ENCODE measurements at regions not wholly inside any gene's neighbourhood (a gene's known extent, or its start where the extent isn't known, plus 50 kb on each side); places are given as distances from the start of the nearest gene placed in this dataset.
"Not testable (repeated sequence)": the region's sequence is repeated elsewhere in the genome, so short reads cannot be mapped to it uniquely, and the experiment has no call there.

DNA sequence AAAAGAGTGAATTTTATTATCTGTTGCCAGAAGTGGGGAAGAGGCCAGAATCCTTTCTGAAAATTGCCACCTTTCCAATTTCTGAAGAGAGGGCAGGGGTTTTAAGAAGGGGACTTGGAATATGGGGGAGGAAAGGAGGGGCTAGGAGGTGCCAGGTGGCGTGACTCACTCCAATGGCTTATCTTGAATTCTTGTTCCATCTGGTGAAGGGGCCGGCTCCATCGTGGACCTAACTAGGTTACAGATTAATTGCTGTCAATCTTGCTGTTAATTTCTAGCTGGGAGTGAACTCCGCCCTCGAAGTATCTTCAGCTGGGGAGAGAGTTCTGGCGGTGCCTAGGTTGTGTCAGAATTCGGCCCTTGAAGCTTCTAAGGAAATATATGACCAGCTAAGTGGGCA, 138.7 kb downstream of the YTHDC2 start:
- no peak for DNase-seq

GRCh38 chr5:113654828-113655227, 141.3 kb downstream of the YTHDC2 start:
- no peak for DNase-seq

DNA sequence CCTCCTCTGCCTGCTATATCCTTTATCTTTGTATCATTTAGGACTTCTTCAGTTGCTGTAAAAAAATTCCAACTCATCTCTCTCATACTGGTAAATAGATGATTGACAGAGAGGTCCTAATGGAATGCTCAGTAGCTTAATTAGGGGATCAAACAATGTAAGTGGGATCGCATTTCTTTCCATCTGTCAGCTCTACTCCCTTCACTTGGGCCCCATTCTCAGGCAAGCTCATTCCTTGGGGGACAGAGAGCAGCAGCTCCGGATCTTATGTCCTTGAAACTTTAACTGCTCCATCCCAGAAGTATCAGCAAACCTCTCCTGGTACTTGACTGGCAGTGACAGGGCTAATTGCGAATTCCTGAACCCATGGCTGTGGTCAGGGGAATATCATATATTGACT, 146.7 kb downstream of the YTHDC2 start:
- no peak for DNase-seq

- DNase-seq, result no peak
These were observed 147.3 kb downstream of the YTHDC2 start for GRCh38 chr5:113660706-113661250.

- DNase-seq, result peak in 1 of 4 experiments; percentile 4
These were observed 150.5 kb downstream of the YTHDC2 start for GRCh38 chr5:113663879-113664541.

DNA sequence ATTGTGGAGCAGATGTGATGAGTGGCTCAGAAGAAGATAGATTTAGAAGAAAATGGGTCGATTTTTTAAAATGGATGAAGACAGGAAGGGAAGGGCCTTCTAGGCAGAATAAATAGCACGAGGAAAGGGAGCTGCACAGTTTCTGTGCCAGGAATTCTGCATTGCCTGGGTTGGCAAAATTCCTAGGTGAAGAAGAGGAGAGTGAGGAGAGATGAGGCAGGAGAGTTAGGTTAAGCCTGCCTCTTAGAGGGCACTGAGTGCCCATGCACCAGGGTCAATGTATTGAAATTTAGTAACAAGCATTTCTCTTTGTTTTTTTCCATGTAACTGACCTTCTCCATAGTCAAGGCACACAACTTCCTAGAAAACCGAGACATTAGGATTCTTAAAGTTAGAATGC, 159.5 kb downstream of the YTHDC2 start:
- DNase-seq, result no peak

GRCh38 chr5:113675166-113675565, 161.7 kb downstream of the YTHDC2 start:
- DNase-seq, result no peak

- DNase-seq, result no peak
These were observed 164.7 kb downstream of the YTHDC2 start for GRCh38 chr5:113678202-113678601.

GRCh38 chr5:113678924-113679575, 165.6 kb downstream of the YTHDC2 start:
- DNase-seq, result no peak

DNA sequence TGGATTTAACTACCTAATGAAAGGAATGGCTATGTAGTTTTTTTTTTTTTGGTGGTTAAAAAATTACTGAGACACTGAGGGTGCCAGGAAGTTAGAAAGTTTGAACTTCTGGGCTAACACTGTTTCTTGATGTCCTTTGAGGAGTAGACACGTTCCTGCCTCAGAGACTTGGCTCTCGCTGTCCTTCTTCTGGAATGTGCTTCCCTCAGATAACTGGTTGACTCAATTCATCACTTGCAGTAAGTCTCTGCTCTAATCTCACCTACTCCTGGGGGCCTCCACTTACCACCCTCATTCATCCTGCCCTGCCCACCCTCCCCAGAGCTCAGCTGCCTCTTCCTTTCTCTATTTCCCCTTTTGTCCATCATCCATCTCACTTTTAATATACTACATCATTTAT, 167.0 kb downstream of the YTHDC2 start:
- no peak for DNase-seq

DNA sequence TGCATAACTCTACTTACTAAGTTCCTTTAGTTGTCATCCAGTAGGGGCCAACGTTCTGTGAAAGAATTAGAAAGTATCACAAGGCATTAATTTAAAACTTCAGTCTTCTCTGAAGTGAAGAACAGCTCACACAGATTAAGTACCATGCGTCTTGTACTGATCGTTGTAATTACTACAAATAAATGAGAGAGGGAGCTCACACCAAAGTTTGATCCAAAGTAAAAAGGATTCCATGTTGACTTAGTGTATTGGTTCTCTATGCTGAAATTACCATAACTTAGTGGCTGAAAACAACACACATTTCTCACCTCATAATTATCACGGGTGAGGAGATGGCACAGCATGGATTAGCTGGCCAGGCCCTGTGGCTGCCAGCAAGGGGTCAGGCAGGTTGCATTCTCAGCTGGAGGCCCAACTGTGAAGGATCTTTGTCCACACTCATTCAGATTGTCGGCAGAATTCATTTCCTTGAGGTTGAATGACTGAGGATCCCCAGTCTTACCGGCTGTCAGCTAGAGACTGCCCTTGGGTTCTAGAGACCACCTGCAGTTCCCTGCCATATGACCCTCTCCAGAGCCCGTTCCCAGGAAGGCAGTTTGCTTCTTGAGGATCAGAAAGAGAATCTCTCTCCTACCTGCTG, 169.1 kb downstream of the YTHDC2 start:
- no peak for DNase-seq

GRCh38 chr5:113683211-113683610, 169.7 kb downstream of the YTHDC2 start:
- no peak for DNase-seq

- DNase-seq, result no peak
These were observed 173.1 kb downstream of the YTHDC2 start for GRCh38 chr5:113686599-113686998.

DNA sequence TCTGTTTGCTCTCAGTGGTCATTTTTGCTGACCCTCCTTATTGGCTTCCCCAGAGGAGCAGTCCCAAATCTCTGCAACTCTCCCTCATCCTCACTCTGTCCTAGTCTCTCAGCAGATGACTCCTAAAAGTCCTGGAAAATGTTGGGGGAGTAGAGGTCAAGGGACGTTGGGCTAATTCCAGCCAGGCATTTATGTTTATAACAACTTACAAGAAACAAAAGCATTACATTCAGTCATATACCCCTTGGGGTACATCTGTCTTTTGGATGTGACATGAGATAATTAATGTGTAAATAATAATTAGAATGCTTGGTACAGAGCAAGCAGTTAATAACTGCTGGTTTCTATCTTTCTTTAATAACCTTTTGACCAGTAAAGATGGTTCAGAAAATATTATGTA, 176.2 kb downstream of the YTHDC2 start:
- DNase-seq, result no peak

DNA sequence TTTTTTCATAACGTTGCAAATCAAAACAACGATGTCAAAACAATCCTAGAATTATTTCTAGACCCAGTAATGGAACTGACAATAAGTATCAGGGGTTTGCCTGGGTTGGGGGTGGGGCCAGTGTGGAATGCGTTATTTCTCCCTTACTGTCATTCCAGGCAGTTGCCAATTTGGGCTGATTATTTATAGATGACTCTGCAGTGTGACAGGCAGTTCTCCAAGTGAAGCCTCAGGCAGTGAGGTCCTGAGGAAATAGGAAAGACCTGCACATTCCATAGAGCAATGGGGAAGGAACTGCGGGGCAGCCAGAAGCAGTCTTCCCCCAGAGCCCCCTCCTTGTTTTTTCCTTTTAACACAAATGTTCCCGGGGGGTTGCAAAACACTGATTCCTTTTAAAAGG, 179.0 kb downstream of the YTHDC2 start:
- DNase-seq, result no peak

GRCh38 chr5:113692891-113693457, 179.5 kb downstream of the YTHDC2 start:
- no peak for DNase-seq

- no peak for DNase-seq
These were observed 180.2 kb downstream of the YTHDC2 start for GRCh38 chr5:113693701-113694100.

GRCh38 chr5:113694576-113694975, 181.1 kb downstream of the YTHDC2 start:
- DNase-seq, result no peak

- no peak for DNase-seq
These were observed 189.8 kb downstream of the YTHDC2 start for GRCh38 chr5:113703266-113703665.

DNA sequence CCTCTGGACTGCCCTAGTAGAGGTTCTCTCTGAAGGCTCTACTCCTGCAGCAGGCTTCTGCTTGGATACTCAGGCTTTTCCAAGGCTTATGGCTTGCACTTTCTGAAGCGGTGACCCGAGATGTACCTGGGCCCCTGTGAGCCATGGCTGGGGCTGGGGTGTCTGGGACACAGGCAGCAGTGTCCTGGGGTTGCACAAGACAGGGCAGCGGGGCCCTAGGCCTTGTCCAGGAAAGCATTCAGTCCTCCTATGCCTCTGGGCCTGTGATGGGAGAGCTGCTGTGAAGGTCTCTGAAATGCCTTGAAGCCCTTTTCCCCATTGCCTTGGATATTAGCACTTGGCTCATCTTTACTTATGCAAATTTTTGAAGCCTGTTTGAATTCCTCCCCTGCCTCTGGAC, 192.2 kb downstream of the YTHDC2 start:
- no peak for DNase-seq

GRCh38 chr5:113713051-113713450, 199.6 kb downstream of the YTHDC2 start:
- no peak for DNase-seq

DNA sequence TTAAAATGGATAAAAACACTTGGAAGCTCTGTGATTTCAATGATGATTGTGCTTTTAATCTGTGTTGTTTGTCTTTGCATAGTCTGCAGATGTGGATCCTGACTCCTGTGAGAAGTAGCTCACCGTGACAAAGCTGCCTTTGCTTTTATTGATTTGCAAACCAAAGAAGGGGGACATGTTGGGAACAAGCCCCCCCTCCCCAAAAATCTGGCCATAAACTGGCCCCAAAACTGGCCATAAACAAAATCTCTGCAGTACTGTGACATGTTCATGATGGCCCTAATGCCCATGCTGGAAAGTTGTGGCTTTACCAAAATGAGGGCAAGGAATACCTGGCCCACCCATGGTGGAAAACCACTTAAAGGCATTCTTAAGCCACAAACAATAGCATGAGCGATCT, 202.4 kb downstream of the YTHDC2 start:
- not testable (repeated sequence) for DNase-seq

- DNase-seq, result no peak
These were observed 206.1 kb downstream of the YTHDC2 start for GRCh38 chr5:113719549-113719948.

GRCh38 chr5:113721171-113721570, 207.7 kb downstream of the YTHDC2 start:
- no peak for DNase-seq
